ENCODE measurements at regions not wholly inside any gene's neighbourhood (a gene's known extent, or its start where the extent isn't known, plus 50 kb on each side); places are given as distances from the start of the nearest gene placed in this dataset.

DNA sequence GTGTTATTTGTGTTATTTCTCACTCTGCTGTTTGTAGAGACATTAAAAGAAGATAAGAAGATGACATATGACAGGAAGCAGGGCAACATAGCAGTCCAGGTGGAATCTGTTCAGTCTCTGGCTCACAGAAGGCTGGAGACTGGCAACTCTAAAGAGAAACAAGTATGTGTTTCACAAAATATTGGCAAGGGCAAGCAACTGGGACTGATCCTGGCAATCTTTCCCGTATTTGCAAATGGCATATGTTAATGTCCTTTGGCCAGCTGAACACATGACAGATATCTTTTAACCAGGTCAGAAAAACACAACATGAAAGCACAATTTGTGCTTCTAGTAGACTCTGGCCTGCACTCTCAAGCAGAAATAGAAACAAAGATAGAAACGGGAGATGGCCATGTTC is 1354.1 kb upstream of the EPHA6 start:
- TF ChIP-seq, protein P1, sequence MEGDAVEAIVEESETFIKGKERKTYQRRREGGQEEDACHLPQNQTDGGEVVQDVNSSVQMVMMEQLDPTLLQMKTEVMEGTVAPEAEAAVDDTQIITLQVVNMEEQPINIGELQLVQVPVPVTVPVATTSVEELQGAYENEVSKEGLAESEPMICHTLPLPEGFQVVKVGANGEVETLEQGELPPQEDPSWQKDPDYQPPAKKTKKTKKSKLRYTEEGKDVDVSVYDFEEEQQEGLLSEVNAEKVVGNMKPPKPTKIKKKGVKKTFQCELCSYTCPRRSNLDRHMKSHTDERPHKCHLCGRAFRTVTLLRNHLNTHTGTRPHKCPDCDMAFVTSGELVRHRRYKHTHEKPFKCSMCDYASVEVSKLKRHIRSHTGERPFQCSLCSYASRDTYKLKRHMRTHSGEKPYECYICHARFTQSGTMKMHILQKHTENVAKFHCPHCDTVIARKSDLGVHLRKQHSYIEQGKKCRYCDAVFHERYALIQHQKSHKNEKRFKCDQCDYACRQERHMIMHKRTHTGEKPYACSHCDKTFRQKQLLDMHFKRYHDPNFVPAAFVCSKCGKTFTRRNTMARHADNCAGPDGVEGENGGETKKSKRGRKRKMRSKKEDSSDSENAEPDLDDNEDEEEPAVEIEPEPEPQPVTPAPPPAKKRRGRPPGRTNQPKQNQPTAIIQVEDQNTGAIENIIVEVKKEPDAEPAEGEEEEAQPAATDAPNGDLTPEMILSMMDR (conservative IDR thresholded peaks at IDR 0.05) = no peak
- no peak overlapping the region for H3K27ac ChIP-seq

DNA sequence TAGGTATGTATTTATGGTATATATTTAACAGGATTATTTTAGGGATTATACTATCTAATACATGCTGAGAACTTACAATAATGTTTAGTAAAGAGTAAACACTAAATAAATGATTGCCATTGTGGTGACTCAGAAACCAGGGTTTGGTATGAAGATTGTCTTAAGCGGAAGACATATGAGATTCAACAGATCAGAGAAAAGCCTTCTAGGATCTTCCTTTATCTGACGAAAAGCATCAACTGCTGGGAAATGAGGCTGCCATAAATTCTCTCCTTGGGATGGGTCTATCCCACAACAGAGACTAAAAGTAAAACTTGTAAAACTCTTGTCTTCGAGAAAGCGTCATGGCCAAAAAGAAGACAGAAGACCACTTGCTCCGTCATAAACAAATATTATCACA is 1352.2 kb upstream of the EPHA6 start:
- no peak overlapping the region for H3K27ac ChIP-seq
- TF ChIP-seq, protein P1 (conservative IDR thresholded peaks at IDR 0.05) = no peak

DNA sequence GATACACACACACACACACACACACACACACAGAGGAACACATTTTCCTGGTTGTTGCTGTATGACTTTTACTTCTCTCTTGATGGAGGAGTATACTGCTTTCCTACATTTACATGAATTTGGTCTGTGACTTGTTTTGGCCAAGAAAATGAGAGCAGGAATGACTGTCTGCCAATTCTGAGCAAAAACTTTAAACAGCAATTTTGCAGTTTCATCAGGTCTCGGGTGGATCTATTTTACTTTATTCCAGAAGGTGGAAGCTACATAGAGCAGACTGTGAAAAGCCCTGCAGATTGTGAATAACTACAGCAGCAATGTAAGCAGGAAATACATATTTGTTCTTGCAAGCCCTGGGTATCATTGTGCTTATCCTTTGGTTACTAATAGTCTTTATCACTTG is 1350.0 kb upstream of the EPHA6 start:
- no peak overlapping the region for H3K27ac ChIP-seq
- TF ChIP-seq, protein P1 (conservative IDR thresholded peaks at IDR 0.05) = no peak

DNA sequence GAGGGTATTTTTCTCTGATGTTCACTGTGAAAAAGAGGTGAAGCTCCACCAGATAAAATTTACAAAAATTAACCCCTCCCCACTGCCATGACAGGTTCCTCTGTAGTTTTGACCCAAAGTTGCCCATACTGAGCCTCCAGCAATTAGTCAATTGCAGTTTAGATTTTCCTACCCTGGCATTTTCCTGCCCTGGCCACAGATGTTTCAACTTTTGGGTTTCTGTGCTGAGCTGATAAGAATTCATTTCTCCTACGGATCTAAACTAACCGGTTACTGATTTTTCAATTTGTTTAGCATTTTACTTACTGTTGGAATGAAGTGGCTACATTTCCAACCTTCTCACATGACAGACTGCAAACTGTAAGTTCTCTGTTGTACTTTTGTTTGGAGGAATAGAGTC is 1346.1 kb upstream of the EPHA6 start:
- H3K27ac ChIP-seq = no peak overlapping the region
- TF ChIP-seq, protein P1 (conservative IDR thresholded peaks at IDR 0.05) = no peak

DNA sequence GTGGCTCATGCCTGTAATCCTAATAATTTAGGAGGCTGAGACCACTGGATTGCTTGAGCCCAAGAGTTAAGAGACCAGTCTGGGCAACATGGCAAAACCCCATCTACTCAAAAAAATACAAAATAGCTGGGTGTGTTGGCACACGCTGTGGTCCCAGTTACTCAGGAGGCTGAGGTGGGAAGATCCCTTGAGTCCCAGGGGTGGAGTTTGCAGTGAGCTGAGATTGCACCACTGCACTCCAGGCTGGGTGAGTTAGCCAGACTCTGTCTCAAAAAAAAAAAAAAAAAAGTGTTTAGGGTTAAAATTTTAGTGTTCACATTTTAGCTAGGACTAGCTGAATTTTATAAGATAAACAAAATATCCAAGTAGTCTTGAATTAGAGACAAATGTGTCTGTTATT is 1340.1 kb upstream of the EPHA6 start:
- TF ChIP-seq, protein P1 (conservative IDR thresholded peaks at IDR 0.05) = no peak
- H3K27ac ChIP-seq = no peak overlapping the region

DNA sequence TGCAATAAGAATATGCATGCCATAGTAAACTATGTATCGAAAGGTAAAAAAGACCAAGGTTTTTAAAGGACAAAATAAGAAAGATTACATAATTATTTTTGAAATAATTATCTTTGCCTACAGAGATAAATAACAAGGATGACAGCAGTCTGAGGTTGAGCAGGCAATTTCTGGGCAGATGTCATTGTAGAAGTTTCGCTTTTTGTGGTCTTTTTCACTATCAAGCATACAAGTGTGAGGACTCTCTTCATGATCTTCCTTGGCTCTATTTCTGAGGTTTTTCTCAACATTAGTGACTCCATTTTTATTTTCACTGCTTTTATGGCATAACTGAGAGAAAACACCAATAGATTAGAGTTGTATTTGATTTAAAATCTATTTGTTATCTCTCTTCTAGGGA is 1337.9 kb upstream of the EPHA6 start:
- TF ChIP-seq, protein P1 (conservative IDR thresholded peaks at IDR 0.05) = no peak
- no peak overlapping the region for H3K27ac ChIP-seq

DNA sequence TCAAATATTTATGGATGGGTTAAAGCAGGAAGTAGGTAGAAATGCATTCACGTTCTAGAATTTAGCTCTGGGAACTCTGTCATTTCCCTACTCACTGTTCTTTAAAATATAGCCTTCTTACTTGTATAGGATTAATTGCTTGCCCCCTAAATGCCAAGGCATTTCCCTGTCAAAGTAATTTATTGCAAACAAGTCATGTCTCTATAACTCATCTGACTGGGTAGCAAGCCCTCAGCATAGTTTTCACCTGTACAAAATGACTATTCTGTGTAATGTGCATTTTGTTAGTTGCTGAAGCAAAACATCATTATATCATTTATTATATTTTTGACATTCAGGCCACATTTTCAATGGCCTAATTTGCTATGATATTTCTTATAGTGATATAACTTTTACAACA is 1308.2 kb upstream of the EPHA6 start:
- H3K27ac ChIP-seq = no peak overlapping the region
- TF ChIP-seq, protein P1 (conservative IDR thresholded peaks at IDR 0.05) = no peak

DNA sequence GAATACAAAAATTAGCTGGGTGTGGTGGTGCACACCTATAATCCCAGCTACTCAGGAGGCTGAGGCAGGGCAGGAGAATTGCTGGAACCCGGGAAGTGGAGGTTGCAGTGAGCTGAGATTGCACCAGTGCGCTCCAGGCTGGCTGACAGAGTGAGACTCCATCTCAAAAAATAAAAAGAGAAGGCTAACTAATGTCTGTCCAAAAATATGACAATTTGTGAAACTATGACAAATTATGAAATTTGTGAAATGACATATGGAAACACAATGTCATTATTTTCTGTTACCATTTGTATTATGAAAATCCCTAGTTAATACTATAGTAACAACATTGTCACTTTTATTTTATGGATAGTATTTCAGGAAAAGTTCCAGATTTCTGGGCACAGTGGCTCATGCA is 1306.3 kb upstream of the EPHA6 start:
- TF ChIP-seq, protein P1 (conservative IDR thresholded peaks at IDR 0.05) = no peak
- H3K27ac ChIP-seq = no peak overlapping the region
